Fibroblast of skin of abdomen (primary cell): ENCODE measurements at regions not wholly inside any gene's neighbourhood (a gene's known extent, or its start where the extent isn't known, plus 50 kb on each side); places are given as distances from the start of the nearest gene placed in this dataset.

Source experiments
- DNase-seq: peaks from one replicate; pipeline ENCODE4 v3.0.0-alpha.2; 2013

- DNase-seq, result no peak
Observed at GRCh38 chr7:22676385-22676784, 50.6 kb upstream of the IL6 start.

- DNase-seq, result peak; percentile 41
Observed at GRCh38 chr7:22675917-22676343, 51.1 kb upstream of the IL6 start.

DNA sequence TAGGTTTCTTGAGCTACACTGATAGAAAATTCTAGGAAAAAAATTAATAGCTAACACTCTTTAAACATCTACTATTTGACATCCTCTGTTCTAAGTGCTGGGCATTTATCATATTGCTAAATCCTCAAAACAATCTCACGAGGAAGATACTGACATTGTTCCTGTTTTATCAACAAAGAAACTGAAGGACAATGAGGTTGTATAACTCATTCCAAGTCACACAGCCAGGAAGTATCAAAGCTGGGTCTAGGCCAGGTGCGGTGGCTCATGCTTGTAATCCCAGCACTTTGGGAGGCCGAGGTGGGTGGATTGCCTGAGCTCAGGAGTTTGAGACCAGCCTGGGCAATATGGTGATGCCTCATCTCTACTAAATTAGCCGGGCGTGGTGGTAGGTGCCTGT is 51.6 kb upstream of the IL6 start:
- DNase-seq, result no peak

DNA sequence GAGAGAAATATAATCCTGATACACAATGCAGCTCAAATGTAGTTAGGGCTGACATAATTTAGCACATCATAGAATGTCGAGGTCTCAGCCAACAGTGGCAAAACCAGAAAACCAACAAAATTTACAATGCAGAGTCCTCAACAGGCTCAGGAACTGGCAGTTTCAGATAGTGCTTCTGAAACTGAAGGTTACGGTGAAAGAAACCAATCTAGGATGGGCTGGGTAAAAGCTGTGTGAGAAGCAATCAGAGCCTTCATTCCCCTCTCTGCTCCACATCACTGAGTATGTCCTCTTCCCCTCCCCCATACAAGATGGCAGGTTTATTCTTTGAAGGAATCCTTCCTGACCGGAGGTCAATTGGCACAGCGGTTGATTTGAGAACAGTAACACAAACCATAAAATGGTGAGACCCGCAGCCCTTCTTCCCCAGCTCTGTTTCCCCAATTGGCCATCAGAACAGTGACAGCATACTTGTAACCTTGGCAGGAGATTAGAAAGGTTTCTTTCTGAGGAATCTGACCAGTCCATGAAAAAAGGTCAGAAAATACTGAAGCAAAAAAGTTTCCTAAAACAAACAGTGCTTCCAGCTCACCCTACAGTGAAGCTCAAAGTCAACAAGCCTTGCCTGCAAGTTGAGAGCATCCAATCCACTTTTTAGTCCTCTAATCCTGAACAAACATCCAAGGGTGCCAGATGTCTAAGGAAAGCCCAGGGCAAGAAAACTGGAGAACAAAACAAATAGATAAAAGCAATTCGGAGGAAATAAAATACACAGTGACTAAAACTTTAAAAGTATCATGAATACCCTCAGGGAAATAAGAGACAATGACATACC is 53.9 kb upstream of the IL6 start:
- DNase-seq, result no peak

- peak; percentile 34 for DNase-seq
Observed at GRCh38 chr7:22671177-22671879, 55.7 kb upstream of the IL6 start.

DNA sequence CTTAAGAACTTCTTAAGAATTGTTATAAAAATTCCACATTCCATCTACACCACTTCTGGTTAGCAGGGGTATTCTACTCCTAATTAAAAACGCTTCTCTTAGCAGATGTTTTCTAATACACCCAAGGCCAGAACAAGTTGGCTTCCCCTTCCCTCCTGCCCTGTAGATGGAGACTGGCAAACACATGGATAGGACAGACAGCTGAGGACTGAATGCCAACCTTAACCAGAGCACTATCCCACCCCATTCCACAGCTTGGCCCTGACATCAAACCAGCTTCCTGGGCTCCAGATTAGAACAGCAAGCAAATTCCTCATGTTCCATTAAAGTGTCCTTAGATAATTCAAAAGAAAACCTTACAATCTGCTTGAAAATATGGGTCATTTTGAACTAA is 56.6 kb upstream of the IL6 start:
- DNase-seq, result no peak

- DNase-seq, result no peak
Observed at GRCh38 chr7:22669692-22670421, 57.1 kb upstream of the IL6 start.

DNA sequence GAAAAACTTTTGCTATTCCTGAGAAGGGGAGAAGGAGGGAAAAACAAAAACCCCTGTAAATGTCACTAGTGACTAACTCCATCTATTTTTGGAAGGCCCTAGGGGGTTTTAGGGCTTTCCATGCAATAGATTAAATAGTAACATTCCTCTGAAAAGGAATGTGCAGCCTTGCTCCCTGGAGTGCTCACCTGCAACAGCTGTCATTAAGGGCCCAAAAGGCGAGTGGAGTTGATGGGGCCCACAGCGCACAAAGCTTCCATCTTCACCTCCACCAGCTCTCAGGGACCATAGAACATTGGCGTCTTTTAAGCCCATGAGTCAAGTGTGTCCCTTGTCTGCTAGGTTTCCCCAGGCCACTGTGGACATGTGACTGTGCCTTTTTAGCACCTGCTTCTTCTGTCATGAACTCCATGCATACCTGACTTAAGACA is 58.0 kb upstream of the IL6 start:
- DNase-seq, result no peak

GRCh38 chr7:22667562-22668239 is 59.3 kb upstream of the IL6 start:
- peak; percentile 60 for DNase-seq

GRCh38 chr7:22667187-22667561 is 59.8 kb upstream of the IL6 start:
- no peak for DNase-seq

- peak; percentile 57 for DNase-seq
Observed at GRCh38 chr7:22666732-22667131, 60.3 kb upstream of the IL6 start.

- DNase-seq, result peak; percentile 35
Observed at GRCh38 chr7:22665923-22666322, 61.1 kb upstream of the IL6 start.

DNA sequence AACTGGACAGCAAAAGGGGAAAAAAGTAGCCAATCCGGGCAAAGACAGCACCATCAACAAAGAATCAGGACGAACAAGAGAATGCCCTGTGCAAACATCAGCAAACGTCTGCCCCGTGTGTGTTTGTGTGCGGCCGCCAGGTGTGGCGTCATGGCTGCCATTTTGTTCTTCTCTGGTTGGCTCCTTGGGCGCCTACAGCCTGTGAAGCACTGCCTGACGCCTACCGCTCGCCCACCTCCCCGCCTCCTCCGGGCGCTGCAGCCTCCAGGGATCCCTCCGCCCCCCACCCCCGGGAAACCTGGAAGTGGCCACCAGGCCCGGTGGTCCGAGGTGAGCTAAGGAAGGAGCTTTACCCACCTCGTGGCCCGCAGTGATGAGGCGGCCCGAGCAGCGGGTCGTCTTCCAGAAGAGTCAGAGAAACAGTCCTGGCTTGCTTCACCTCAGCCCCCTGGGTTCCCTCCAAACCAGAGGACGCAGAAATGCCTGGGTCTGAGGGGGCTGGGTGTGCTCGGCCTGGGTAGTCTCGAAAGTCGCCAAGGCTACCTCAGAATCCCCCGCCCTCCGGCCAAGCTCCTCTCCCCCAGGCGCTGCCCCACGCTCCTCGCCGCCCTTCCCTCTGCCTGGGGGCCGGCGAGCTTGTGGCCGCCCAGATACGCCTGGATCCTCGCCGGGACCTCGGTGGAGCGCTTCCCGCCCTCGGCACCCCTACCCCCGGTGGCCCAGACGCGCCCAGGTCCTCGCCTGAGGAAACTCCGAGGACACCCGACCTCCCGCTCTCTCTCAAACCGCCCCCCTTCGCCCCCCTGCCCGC is 61.8 kb upstream of the IL6 start:
- no peak for DNase-seq

GRCh38 chr7:22663721-22664120 is 63.3 kb upstream of the IL6 start:
- DNase-seq, result no peak

DNA sequence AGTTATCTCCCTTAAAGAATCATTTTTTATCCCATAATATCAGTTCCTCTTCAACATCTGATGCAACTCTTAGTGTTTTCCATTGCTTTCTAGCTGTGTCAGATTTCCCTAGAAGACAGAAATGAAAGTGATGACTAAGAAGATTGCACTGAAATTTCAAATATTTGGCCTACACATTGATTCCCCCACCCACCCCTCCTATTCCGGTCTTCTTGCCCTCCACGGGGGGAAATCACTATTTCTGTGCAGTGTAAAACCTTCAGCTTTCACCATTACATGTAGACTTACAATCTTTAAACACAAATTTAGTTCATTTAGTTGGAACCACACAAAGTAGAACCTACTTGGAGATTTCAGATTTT is 63.7 kb upstream of the IL6 start:
- DNase-seq, result peak; percentile 84

- DNase-seq, result no peak
Observed at GRCh38 chr7:22662556-22663356, 64.2 kb upstream of the IL6 start.

DNA sequence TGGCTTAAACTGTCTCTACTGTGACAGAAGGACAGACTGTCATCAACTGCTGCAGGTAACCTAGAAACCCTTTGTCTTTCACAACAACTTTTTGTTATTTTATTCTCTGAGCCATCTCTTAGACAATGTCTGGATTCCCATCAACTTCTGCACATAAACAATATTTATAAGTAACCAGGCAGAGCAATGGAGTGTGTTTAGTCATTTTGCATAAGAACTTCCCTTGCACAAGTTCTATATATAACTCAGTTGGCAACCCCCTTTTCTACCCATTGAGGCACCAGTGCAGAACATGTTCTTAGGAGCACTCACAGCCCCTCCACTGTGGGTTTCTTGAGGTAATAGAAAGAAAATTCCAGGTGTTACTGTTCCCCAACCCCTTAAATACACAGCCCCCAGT is 65.0 kb upstream of the IL6 start:
- no peak for DNase-seq

DNA sequence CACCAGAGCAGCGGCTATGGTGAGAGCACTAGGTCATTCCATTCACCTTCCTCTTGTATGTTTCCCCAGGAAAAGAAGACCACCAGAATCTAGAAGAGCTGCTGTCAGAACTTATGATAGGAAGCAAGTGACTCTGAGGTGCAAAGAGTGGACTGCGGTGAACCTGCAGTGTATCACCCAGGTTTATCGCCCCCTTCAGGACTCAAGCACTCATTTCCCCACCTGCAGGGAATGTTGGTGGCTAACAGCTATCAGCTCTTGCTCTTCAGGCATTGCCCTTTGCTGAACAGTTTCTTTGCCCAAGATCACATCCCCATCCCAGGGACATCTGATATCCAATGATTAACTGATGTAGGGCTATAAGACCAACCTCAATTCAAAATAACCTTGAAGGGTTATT is 66.3 kb upstream of the IL6 start:
- DNase-seq, result no peak

- no peak for DNase-seq
Observed at GRCh38 chr7:22660293-22660692, 66.7 kb upstream of the IL6 start.

- no peak for DNase-seq
Observed at GRCh38 chr7:22659741-22660140, 67.3 kb upstream of the IL6 start.

DNA sequence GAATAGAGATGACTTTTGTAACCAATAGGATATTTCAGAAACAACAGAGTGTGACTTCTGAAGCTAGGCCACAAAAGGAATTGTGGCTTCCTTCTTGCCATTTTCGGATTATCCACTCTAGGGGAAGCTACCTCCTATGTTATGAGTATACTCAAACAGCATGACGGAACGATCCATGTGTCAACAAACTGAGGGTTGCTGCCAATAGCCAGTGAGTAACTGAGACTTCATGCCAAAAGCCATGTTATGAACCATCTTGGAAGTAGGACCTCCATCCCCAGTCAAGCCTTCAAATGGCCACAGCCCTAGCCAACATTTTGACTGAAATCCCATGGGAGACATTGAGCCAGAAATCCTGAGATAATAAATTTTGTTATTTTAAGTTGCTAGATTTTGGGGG is 69.0 kb upstream of the IL6 start:
- no peak for DNase-seq
